UCSD-AML1 (cell line): ENCODE measurements at regions not wholly inside any gene's neighbourhood (a gene's known extent, or its start where the extent isn't known, plus 50 kb on each side); places are given as distances from the start of the nearest gene placed in this dataset.

Source experiments
- DNase-seq: peaks from one replicate; lab custom pipeline; 2025; ENCODE audit not compliant: unreplicated experiment; lab: John Stamatoyannopoulos, UW

- no peak for DNase-seq
Measured at GRCh38 chr16:65222536-65222935, 100.7 kb upstream of the CDH11 start.

- no peak for DNase-seq
Measured at GRCh38 chr16:65222049-65222448, 100.2 kb upstream of the CDH11 start.

DNA sequence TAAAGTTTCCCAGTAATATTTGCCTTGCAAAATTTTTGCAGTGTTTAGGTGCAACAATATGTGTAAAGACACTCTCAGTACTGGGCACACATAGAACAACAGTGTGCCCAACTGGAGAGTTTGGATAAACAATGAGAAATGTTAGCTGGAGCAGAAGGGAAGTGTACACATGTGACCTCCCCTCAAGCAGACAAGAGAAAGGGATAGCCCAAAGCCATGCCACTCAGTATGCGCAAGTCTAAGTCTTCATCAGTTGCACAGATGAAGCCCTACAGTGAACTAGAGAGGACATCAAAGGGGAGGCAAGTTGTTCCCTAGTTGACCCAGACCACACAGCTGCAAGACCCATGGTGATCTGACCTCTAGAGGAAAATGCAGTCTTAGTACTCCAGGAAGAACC, 97.9 kb upstream of the CDH11 start:
- no peak for DNase-seq

DNA sequence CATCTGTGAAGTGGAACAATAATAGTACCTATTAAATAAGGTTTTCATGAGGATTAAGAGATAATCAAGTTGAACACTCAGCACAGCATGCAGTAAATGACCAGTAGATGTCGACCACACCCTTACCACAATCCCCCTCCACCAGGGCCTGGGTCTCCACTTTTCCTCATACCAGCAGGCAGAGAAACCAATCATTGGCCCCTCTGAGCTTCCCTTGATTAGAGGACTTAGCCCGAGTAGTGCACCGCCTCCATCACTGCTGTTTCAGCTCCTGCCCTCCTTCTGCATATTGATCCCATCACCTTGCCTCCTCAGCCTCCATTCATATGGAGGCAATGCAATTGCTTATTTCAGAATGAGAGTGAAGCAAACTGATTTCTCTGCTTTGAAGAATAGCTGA, 96.5 kb upstream of the CDH11 start:
- no peak for DNase-seq

- DNase-seq = no peak
Measured at GRCh38 chr16:65213866-65214595, 92.2 kb upstream of the CDH11 start.

GRCh38 chr16:65212791-65213190, 90.9 kb upstream of the CDH11 start:
- DNase-seq = no peak

DNA sequence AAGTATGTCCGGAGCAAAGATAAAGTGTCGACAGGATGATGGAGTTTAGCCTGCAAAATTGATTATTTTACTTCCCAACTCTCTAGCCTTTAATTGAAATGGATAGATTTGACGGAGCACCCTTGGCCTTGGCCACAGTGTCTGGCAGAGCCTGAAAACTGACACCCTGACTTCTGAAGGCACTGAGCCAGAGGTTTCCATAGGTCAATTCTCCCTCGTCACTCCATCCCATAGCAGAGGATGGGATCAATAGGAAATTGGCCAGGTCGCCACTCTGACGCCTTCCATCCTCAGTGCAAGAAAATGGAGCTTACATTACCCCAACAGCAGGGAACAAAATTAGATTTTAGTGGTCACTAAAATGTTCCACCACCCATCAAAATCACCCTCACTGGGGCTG, 90.4 kb upstream of the CDH11 start:
- DNase-seq = no peak

DNA sequence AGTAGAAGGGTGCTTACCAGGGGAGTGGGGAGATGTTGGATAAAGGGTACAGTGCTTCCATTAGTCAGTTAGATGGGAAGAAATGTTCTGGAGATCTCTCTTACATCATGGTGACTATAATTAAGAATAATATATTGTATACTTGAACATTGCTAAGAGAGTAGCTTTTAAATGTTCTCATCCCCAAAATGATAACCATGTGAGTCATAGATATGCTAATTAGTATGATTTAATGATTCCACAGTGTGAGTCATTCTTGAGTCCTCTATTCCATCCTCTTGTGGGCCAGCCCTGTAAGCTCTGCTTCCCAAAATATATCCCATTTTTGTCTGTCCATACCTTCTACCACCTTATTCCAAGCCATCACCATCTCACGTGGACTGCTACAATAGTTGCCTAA, 80.6 kb upstream of the CDH11 start:
- no peak for DNase-seq

- no peak for DNase-seq
Measured at GRCh38 chr16:65201511-65201910, 79.6 kb upstream of the CDH11 start.

DNA sequence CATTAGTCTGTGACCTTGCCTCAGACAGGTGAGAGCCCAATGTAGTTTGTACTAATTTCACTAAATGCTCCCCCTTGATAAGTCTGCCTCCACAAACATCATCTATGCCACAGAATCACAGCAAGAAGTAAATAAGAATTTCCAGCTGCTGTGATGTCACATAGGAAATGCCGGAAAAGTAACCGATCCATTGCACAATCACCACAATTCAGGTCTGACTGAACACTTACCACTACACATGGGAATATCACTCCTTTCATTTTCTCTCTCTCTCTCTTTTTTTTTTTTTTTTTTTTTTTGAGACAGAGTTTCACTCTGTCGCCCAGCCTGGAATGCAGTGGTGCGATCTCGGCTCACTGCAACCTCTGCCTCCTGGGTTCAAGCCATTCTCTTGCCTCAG, 79.0 kb upstream of the CDH11 start:
- DNase-seq = no peak

DNA sequence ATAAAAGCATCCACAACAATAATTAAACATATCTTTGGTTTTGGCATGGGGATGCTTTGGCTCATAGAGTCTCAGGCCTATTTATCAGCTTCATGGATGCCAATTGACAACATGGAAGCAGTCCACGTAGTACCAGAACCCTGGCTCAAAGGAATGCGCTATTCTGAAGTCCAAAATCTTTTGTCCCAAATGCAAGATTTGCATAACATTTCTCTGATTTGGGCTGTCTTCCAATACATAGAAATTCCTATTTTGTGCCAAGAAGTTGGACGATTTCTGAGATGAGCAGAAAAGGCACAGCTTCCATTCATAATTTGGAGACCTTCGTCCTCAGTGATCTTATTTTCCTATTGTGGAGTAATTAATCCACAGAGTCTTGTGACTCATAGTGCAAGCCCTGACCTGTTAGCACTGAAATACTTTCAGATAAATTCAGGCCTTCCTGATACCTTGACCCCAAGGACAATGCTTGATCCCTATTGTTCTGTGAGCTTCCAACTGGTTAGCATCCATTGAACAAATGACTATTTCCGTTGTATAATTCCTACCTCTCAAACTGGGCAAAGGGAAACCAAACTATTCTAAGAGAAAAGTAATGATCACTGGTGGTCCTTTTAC, 78.4 kb upstream of the CDH11 start:
- DNase-seq = no peak

DNA sequence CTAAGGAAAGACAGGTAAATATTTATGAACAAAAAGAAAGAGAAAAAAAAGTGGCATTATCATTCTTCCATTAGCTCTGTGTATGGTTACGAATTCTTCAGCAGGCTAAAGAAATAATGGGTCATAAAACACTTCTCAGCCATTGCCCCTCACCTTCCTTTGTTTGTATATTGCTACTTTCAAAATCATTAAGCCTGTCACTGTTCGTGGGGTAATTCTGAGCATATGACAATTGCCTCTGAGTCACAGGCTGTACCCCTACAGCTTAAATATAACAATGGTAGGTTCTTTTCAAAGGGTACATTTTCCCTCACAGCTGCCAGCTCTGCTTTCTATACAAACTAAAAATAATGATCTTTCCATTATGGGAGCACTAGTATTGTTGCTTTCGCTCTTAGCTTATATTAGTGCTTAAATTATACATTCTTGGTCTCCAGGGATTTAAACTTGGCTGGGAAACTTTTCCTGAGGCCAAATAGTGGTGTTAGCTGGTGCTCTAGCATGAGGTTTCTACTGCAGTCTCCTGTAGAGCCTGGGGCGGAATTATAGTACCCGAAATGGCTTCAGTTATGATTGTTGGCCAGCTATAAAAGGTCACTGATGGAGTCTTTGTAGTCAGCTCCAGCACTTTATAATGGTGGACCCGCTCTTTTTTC, 74.7 kb upstream of the CDH11 start:
- DNase-seq = no peak

DNA sequence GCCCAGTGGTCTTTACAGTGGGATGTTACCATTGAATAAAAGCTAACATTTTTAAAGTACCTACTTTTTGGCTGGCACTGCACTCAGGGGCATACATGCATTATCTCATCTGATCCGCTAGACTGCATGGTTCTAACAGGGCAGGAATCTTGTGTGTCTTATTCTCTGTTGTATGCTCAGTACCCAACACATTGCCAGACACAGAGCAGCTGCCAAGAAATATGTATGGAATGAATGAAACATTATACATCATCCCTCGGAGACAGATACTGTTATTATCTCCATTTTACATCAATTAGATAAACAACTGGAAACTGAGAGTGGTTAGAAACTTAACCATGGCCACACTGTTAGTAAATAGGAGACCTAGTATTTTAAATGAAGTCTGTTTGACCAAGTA, 74.1 kb upstream of the CDH11 start:
- DNase-seq = no peak

- no peak for DNase-seq
Measured at GRCh38 chr16:65185241-65185778, 63.4 kb upstream of the CDH11 start.

GRCh38 chr16:65181071-65181561, 59.3 kb upstream of the CDH11 start:
- no peak for DNase-seq

- DNase-seq = no peak
Measured at GRCh38 chr16:65178151-65178550, 56.3 kb upstream of the CDH11 start.

DNA sequence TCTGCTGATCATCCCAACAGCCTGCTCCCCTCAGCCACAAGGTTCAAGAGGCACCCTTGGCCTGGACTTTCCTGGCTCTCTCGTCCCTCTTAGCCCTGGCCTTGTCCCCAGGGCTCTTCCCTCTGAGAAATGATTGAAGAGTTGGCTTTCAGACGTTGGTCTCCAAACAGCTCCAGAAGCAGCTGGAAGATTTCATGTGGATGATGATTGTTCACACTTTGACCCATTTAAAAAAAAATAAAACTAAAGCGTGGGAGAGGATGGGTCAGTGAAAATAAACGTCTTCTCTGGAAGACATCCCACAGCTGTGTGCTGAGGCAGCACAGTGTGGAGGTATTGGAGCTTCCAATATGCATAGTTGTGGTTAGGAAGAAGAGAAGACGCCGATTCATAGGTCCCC, 54.7 kb upstream of the CDH11 start:
- DNase-seq = no peak

- DNase-seq = no peak
Measured at GRCh38 chr16:65172356-65172755, 50.5 kb upstream of the CDH11 start.
